C4-2B (cell line): ENCODE measurements at regions not wholly inside any gene's neighbourhood (a gene's known extent, or its start where the extent isn't known, plus 50 kb on each side); places are given as distances from the start of the nearest gene placed in this dataset.

Experiments
- H3K27ac ChIP-seq: fragments of 450-650 bp; 2 replicates; pipeline ENCODE4 v1.5.1; 2017
- CTCF ChIP-seq: fragments of 450-650 bp; conservative IDR thresholded peaks from 2 replicates; pipeline ENCODE4 v1.5.1; 2017; ENCODE audit warnings: mild to moderate bottlenecking
- ZFX ChIP-seq: fragments of 450-650 bp; IDR thresholded peaks from 2 replicates; pipeline ENCODE4 v1.6.1; 2017

DNA sequence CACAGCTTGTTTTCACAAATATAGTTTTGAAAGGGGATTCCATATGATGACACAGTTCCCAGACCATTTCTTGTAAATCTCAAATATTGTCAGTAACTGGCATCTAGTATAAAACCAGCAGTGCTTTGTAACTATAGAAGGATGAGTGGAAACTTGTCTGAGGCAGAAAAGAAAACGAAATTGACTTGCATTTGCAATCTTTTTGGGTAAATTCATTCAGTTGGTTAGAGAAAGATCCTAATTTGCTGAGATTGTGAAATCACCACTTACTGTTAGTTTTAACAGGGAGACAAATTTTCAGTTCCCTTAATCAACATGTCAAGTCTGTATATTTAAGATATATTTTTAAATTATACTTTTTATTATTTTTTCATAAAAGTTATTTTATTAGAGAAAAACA, 71.5 kb upstream of the VEGFC start:
- H3K27ac ChIP-seq, result no peak overlapping the region
- no peak for TF ChIP-seq ZFX
- no peak for TF ChIP-seq CTCF

DNA sequence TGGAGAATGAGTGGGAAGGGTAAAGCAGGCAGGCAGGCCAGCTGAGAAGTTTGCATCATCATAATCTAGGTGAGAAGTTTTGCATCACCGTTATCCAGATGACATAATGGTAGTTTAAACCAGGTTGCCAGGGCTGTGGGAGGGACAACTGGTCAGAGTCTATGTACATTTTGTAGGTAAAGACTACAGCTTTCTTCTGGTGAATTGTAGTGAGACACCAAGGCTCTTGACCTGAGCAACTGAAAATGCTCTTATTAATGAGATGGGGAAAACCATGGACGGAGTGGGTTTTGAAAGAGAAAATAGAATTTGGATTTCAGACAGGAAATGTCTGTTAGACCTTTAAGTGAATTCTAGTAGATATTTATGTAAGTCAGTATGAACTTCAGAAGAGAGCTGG, 76.0 kb upstream of the VEGFC start:
- no peak overlapping the region for H3K27ac ChIP-seq

DNA sequence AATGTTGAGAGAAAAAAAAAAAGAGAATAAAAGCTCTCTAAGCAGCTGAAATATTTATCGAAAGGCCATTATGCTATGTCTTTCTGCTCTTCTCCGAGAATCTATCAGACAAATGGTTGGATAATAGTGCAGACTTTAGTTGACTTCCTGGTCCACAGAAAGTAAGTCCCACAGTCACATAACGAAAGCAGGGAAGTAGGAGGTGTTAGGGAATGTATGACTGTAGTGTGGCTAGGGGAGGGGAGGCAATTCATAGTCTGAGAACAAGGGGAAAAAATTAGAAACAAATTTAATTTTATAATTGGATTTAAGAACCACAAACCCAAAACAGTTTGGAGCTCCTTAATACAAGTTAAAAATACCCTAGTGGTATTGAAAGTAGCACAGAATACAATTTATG, 79.7 kb upstream of the VEGFC start:
- no peak for TF ChIP-seq CTCF
- no peak for TF ChIP-seq ZFX
- H3K27ac ChIP-seq, result no peak overlapping the region

More for the DNA sequence above, 76.0 kb upstream of the VEGFC start:
- TF ChIP-seq CTCF (no peak), ZFX (no peak)

GRCh38 chr4:176874721-176875445, 82.2 kb upstream of the VEGFC start:
- no peak overlapping the region for H3K27ac ChIP-seq
- no peak for TF ChIP-seq ZFX
- TF ChIP-seq CTCF, result no peak

DNA sequence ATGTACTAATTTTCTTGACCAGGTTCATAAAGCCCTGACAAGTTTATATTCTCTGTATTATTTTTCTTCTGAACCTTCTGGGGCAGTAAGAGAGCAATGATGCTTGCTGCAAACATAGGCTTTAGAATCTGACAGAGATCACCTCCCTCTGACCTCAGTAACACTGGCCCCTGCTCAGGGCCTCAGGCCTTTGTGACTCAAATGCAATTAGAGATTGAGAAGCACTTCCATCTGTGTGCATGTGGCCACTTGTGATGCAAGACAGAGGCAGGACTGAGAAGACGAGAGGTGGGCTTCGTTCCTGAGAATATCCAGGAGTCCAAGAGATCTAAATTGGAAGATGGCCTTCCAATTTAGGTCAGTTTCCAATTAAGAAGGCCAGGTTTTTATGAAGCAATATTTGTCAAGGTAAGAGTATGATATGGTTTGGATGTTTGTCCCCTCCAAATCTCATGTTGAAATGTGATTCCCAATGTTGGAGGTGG, 82.8 kb upstream of the VEGFC start:
- TF ChIP-seq ZFX, result no peak
- no peak for TF ChIP-seq CTCF
- no peak overlapping the region for H3K27ac ChIP-seq

DNA sequence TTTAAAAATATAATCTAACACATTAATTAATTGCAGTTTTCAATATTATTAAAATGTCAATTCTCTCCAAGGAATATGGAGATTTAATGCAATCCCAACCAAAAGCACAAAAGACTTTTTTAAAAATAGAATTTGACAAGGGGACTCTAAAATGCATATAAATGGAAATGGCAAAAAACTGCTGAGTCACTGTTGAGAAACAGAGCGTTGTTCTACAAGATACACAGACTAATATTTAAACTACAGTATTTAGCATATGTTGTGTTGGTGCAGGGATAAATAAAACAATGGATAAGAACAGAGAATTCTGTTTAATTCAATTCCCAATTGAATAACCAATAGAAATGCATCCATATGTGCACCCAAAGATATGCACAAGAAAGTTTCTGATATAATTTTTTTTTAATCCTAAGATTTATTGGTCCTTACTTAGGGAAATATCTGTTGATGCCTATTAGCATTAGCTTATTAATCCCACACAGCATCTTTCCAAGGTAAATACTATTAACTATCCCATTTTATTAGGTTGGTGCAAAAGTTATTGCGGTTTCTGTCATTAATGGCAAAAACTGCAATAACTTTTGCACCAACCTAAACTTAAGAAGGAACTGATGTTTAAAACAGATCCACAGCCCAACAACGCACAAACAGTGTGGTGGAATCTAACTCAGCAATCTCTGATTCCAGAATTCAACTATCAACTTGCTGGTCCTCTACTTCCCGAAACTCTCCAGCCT, 86.8 kb upstream of the VEGFC start:
- TF ChIP-seq CTCF (no peak), ZFX (no peak)
- H3K27ac ChIP-seq, result no peak overlapping the region

GRCh38 chr4:176882206-176882605, 89.5 kb upstream of the VEGFC start:
- no peak for TF ChIP-seq ZFX
- no peak for TF ChIP-seq CTCF
- H3K27ac ChIP-seq, result no peak overlapping the region
